Ascending aorta (tissue), 2 donors: ENCODE measurements at regions not wholly inside any gene's neighbourhood (a gene's known extent, or its start where the extent isn't known, plus 50 kb on each side); places are given as distances from the start of the nearest gene placed in this dataset.

Experiments used
- DNase-seq, 2 donors: peaks; one replicate each; pipeline ENCODE4 v3.0.0-alpha.2; 2019; ENCODE audit warnings: low spot score in 2 of 2
- H3K27ac ChIP-seq, 2 donors: fragments of 200-600 bp; sonication (generic); one replicate each; pipeline ENCODE4 v1.5.1; 2016 to 2017; ENCODE audit warnings: mild to moderate bottlenecking in 1 of 2
- H3K27me3 ChIP-seq: fragments of 200-600 bp; sonication (generic); one replicate; pipeline ENCODE4 v1.5.1; 2017
- H3K36me3 ChIP-seq, 2 donors: fragments of 200-600 bp; sonication (generic); one replicate each; pipeline ENCODE4 v1.5.1; 2016
- H3K4me1 ChIP-seq, 2 donors: fragments of 200-600 bp; sonication (generic); one replicate each; pipeline ENCODE4 v1.5.1; 2016 to 2017; ENCODE audit warnings: mild to moderate bottlenecking in 1 of 2
- H3K4me3 ChIP-seq, 2 donors: fragments of 200-600 bp; sonication (generic); one replicate each; pipeline ENCODE4 v1.5.1; 2016 to 2017; ENCODE audit warnings: mild to moderate bottlenecking in 1 of 2
- H3K9me3 ChIP-seq, 2 donors: fragments of 200-600 bp; sonication (generic); one replicate each; pipeline ENCODE4 v1.5.1; 2016
- CTCF ChIP-seq, 3 experiments: fragments of 200-600 bp in 2 of 3; fragments of 450-650 bp in 1 of 3; sonication (generic) in 2 of 3; IDR thresholded peaks; one replicate each; pipeline ENCODE4 v1.5.1; 2016 to 2019; ENCODE audit warnings: antibody characterized with exemption in 3 of 3, mild to moderate bottlenecking in 1 of 3, moderate library complexity in 1 of 3
- intact Hi-C: fragments of 100-400 bp; cut with DNase I; formaldehyde crosslinking; loops from one replicate; pipeline ENCODE4 v1.15.1; 2023

DNA sequence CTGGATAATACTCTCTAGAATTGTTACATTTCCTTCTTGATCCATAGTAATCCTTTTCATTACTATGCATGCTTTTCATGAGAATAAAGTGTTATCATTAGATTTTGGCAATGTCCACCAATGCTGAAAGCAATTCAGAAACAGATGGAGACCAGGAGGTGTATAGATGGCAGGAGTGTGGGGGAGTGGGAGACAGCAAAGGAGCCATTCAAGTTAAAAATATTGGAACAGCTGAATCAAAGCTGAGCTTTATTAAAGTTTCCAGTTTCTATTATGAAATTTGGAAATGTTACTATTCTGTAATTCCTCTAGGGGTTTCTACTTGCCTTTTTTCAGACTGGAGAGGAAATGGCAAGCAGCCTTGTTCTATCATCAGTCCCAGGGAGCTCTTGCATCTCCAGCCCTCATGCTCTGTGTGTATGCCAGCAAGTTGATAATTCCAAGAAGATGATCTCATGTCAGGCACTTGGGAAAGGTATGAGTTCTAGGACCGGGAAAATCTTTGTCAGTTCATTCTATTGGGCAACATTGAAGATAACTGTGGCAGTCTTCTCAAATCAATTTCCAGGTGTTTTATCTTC is 228.0 kb downstream of the CD109 start:
- no peak for DNase-seq
- H3K27ac ChIP-seq: no peak overlapping the region
- H3K4me3 ChIP-seq: no peak overlapping the region
- H3K9me3 ChIP-seq: peaks cover 0 to 4% of the 10 kb centered on the region in 2 donors
- TF ChIP-seq CTCF (IDR thresholded peaks at IDR 0.05): no peak
- no peaks in the 10 kb centered on the region for H3K4me1 ChIP-seq
- intact Hi-C loops: no loop called here
- no peaks in the 10 kb centered on the region for H3K36me3 ChIP-seq
- no peaks in the 10 kb centered on the region for H3K27me3 ChIP-seq

- H3K36me3 ChIP-seq: no peaks in the 10 kb centered on the region
- H3K27me3 ChIP-seq: no peaks in the 10 kb centered on the region
- H3K4me1 ChIP-seq: no peaks in the 10 kb centered on the region
- no peak for TF ChIP-seq CTCF (IDR thresholded peaks at IDR 0.05)
- no peak overlapping the region for H3K27ac ChIP-seq
- intact Hi-C loops: no loop called here
- no peak for DNase-seq
- H3K9me3 ChIP-seq: peaks cover 10 to 16% of the 10 kb centered on the region in 2 donors
- no peak overlapping the region for H3K4me3 ChIP-seq
Observed at GRCh38 chr6:73903155-73903554, 207.2 kb downstream of the CD109 start.

- intact Hi-C loops: no loop called here
- H3K36me3 ChIP-seq: no peaks in the 10 kb centered on the region
- TF ChIP-seq CTCF (IDR thresholded peaks at IDR 0.05): no peak
Observed at GRCh38 chr6:73901986-73902385, 206.0 kb downstream of the CD109 start.

DNA sequence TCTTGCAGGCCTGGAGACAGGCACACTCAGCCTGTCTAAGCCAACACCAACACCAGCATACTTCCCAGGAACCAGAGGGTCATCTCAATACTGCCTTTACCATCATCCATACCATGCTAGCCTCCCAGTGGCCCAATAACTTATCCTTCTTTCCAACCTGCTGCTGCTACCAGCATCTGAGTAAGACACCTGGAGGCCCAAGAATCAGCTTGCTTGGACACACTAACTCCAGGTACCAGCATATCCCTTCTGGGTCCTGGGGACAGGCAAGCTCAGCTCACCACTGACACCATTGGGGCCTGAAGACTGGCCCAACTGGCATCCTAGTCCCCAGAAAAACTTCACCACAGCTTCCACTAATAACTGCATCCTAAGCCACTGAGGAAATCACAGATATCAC is 205.3 kb downstream of the CD109 start:
- Histone ChIP-seq H3K4me3 (no peak overlapping the region), H3K4me1 (no peaks in the 10 kb centered on the region), H3K9me3 (peaks cover 10 to 16% of the 10 kb centered on the region in 2 donors), H3K27me3 (no peaks in the 10 kb centered on the region), H3K27ac (no peak overlapping the region), H3K36me3 (no peaks in the 10 kb centered on the region)
- no peak for DNase-seq
- intact Hi-C loops: no loop called here
- TF ChIP-seq CTCF (IDR thresholded peaks at IDR 0.05): no peak

More at GRCh38 chr6:73901986-73902385, 206.0 kb downstream of the CD109 start:
- H3K4me1 ChIP-seq: no peaks in the 10 kb centered on the region
- H3K27me3 ChIP-seq: no peaks in the 10 kb centered on the region
- H3K9me3 ChIP-seq: peaks cover 10 to 16% of the 10 kb centered on the region in 2 donors
- no peak overlapping the region for H3K27ac ChIP-seq
- DNase-seq: no peak
- H3K4me3 ChIP-seq: no peak overlapping the region

DNA sequence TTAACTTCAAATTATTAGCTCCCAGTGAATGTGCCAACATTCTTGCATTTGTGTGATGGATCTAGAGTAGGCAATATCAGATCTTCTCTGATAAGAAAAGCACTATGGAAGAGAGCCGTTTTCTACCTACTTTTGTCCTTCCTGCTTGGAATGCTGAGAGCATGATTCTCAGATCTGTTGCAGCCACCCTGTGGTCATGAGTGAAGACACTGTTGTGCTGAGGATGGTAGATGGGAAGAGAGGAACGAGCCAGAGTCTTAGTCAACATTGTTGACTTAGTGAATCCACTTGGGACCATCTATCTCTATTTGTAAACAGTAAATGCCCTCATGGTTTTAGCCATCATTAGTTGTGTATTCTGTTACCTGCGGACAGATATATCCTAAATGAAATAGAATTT is 202.6 kb downstream of the CD109 start:
- Histone ChIP-seq H3K4me1 (no peaks in the 10 kb centered on the region), H3K9me3 (peaks cover 10 to 16% of the 10 kb centered on the region in 2 donors), H3K27ac (no peak overlapping the region), H3K36me3 (no peaks in the 10 kb centered on the region), H3K4me3 (no peak overlapping the region), H3K27me3 (no peaks in the 10 kb centered on the region)
- no peak for DNase-seq
- no peak for TF ChIP-seq CTCF (IDR thresholded peaks at IDR 0.05)
- intact Hi-C loops: no loop called here

DNA sequence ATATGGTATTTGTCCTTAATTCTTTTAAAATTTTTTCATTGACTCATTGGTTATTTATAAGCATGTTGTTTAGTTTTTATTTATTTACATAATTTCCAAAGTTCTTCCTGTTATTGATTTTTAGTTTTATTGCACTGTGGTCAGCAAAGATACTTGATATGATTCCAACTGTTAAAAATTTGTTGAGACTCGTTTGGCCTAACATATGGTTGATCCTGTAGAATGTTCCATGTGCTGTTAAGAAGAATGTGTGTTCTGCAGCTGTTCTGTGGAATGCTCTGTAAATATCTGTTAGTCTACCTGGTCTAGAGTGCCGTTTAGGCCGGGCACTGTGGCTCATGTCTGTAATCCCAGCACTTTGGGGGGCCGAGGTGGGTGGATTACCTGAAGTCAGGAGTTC is 197.7 kb downstream of the CD109 start:
- no peaks in the 10 kb centered on the region for H3K9me3 ChIP-seq
- no peaks in the 10 kb centered on the region for H3K4me1 ChIP-seq
- DNase-seq: no peak
- TF ChIP-seq CTCF (IDR thresholded peaks at IDR 0.05): no peak
- H3K27me3 ChIP-seq: no peaks in the 10 kb centered on the region
- intact Hi-C loops: no loop called here
- H3K36me3 ChIP-seq: no peaks in the 10 kb centered on the region
- no peak overlapping the region for H3K4me3 ChIP-seq
- no peak overlapping the region for H3K27ac ChIP-seq
